K562 (cell line): ENCODE measurements at regions not wholly inside any gene's neighbourhood (a gene's known extent, or its start where the extent isn't known, plus 50 kb on each side); places are given as distances from the start of the nearest gene placed in this dataset.

Source experiments
- CBX2 ChIP-seq: fragments of 200-600 bp; sonication (generic); IDR thresholded peaks from one replicate; pipeline ENCODE4 v1.6.1; 2012; ENCODE audit warnings: mild to moderate bottlenecking, low read length, inconsistent platforms; ENCODE audit not compliant: insufficient read depth, poor library complexity, severe bottlenecking
- CTCF ChIP-seq, 3 experiments: IDR thresholded peaks in 2 of 3; conservative IDR thresholded peaks in 1 of 3; 2 replicates each; pipeline ENCODE4 v1.5.1; 2011 to 2012; ENCODE audit warnings: low read length in 3 of 3, mild to moderate bottlenecking in 3 of 3, control low read depth in 2 of 3, improper control_type of control experiment in 1 of 3, inconsistent platforms in 1 of 3, low read depth in 1 of 3, mixed read lengths in 1 of 3, moderate library complexity in 1 of 3; ENCODE audit not compliant: insufficient read depth in 2 of 3
- KDM1A ChIP-seq, 2 experiments: fragments of 450-650 bp; IDR thresholded peaks; 2 replicates each; pipeline ENCODE4 v1.6.1; 2016; ENCODE audit warnings: mild to moderate bottlenecking in 2 of 2
- KLF6 ChIP-seq: fragments of 250-450 bp; sonication (Bioruptor Pico); IDR thresholded peaks from 2 replicates; pipeline ENCODE4 v1.4.0; 2020; ENCODE audit warnings: mild to moderate bottlenecking, moderate library complexity, borderline replicate concordance
- ZNF639 ChIP-seq, 2 experiments: fragments of 200-800 bp in 1 of 2; sonication (Bioruptor generic) in 1 of 2; sonication (generic) in 1 of 2; formaldehyde crosslinking in 1 of 2; IDR thresholded peaks in 1 of 2; conservative IDR thresholded peaks in 1 of 2; 2 replicates each; pipeline versions ENCODE4 v1.5.0 to v1.6.1; 2016 to 2020; ENCODE audit warnings: missing compliant biosample characterization in 1 of 2, missing genetic modification characterization in 1 of 2, missing genetic modification reagents in 1 of 2
- TF ChIP-seq, protein P1 (sequence below): sonication (generic); formaldehyde crosslinking; IDR thresholded peaks from 2 replicates; pipeline ENCODE4 v1.8.0; 2022; ENCODE audit warnings: mild to moderate bottlenecking, missing genetic modification reagents

- TF ChIP-seq CTCF (IDR thresholded peaks at IDR 0.05 in 2 of 3, conservative IDR thresholded peaks at IDR 0.05 in 1 of 3; ENCODE audit: insufficient read depth in 2 of 3, low read depth in 1 of 3, low read length in 3 of 3) (no peak), KDM1A (IDR thresholded peaks at IDR 0.05) (no peak), KLF6 (CRISPR knock-in tag) (no peak), CBX2 (no peak), ZNF639 (CRISPR knock-in tag; conservative IDR thresholded peaks at IDR 0.05 in 1 of 2, IDR thresholded peaks at IDR 0.05 in 1 of 2) (no peak)
- TF ChIP-seq, protein P1, sequence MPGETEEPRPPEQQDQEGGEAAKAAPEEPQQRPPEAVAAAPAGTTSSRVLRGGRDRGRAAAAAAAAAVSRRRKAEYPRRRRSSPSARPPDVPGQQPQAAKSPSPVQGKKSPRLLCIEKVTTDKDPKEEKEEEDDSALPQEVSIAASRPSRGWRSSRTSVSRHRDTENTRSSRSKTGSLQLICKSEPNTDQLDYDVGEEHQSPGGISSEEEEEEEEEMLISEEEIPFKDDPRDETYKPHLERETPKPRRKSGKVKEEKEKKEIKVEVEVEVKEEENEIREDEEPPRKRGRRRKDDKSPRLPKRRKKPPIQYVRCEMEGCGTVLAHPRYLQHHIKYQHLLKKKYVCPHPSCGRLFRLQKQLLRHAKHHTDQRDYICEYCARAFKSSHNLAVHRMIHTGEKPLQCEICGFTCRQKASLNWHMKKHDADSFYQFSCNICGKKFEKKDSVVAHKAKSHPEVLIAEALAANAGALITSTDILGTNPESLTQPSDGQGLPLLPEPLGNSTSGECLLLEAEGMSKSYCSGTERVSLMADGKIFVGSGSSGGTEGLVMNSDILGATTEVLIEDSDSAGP = no peak
Measured at GRCh38 chr12:28137414-28137813, 52.8 kb upstream of the CCDC91 start.
